Loucy (cell line): ENCODE measurements at regions not wholly inside any gene's neighbourhood (a gene's known extent, or its start where the extent isn't known, plus 50 kb on each side); places are given as distances from the start of the nearest gene placed in this dataset.

Experiments used
- EZH2phosphoT487 ChIP-seq: fragments of 200-600 bp; IDR thresholded peaks from 2 replicates; pipeline ENCODE4 v1.6.1; 2018; ENCODE audit warnings: antibody characterized with exemption, mild to moderate bottlenecking, moderate library complexity, borderline replicate concordance
- TF ChIP-seq, protein P1 (sequence below): fragments of 200-600 bp; sonication (generic); conservative IDR thresholded peaks from 2 replicates; pipeline ENCODE4 v1.5.1; 2014; ENCODE audit warnings: mild to moderate bottlenecking, antibody characterized with exemption, low read length

DNA sequence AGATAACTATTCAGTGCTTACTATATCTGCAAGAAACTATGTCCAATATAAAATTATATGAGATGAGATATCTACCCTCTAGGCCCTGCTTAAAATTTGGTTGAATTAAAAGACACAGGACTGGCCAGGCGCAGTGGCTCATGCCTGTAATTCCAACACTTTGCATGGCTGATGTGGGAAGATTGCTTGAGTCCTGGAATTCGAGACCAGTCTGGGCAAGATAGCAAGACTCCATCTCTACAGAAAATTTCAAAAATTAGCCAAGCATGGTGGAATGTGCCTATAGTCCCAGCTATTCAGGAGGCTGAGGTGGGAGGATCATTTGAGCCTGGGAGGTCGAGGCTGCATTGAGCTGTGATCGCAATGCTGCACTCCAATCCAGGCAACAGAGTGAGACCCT lies 303.7 kb upstream of the UBE2E2 start:
- TF ChIP-seq, protein P1, sequence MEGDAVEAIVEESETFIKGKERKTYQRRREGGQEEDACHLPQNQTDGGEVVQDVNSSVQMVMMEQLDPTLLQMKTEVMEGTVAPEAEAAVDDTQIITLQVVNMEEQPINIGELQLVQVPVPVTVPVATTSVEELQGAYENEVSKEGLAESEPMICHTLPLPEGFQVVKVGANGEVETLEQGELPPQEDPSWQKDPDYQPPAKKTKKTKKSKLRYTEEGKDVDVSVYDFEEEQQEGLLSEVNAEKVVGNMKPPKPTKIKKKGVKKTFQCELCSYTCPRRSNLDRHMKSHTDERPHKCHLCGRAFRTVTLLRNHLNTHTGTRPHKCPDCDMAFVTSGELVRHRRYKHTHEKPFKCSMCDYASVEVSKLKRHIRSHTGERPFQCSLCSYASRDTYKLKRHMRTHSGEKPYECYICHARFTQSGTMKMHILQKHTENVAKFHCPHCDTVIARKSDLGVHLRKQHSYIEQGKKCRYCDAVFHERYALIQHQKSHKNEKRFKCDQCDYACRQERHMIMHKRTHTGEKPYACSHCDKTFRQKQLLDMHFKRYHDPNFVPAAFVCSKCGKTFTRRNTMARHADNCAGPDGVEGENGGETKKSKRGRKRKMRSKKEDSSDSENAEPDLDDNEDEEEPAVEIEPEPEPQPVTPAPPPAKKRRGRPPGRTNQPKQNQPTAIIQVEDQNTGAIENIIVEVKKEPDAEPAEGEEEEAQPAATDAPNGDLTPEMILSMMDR, result no peak
- TF ChIP-seq EZH2phosphoT487, result no peak
